Neuronal stem cell (in vitro differentiated cells): ENCODE measurements at regions not wholly inside any gene's neighbourhood (a gene's known extent, or its start where the extent isn't known, plus 50 kb on each side); places are given as distances from the start of the nearest gene placed in this dataset.
"Not testable (repeated sequence)": the region's sequence is repeated elsewhere in the genome, so short reads cannot be mapped to it uniquely, and the experiment has no call there.

Source experiments
- DNase-seq: peaks from one replicate; pipeline ENCODE4 v3.0.0-alpha.2; 2013; ENCODE audit warnings: low spot score
- H2AFZ ChIP-seq: one replicate; pipeline ENCODE4 v1.6.1; 2013; ENCODE audit warnings: mild to moderate bottlenecking, low read length, inconsistent platforms
- H2AK5ac ChIP-seq: 2 replicates; pipeline ENCODE4 v1.6.1; 2013; ENCODE audit warnings: low read depth, mild to moderate bottlenecking, inconsistent platforms, low read length, moderate library complexity, mixed read lengths
- H2BK120ac ChIP-seq: 2 replicates; pipeline ENCODE4 v1.6.1; 2013; ENCODE audit warnings: low read depth, mild to moderate bottlenecking, inconsistent platforms, low read length, moderate library complexity, mixed read lengths
- H2BK12ac ChIP-seq: one replicate; pipeline ENCODE4 v1.6.1; 2013; ENCODE audit warnings: low read length, inconsistent platforms
- H2BK15ac ChIP-seq: 2 replicates; pipeline ENCODE4 v1.6.1; 2013; ENCODE audit warnings: mild to moderate bottlenecking, low read length, inconsistent platforms, mixed read lengths
- H2BK5ac ChIP-seq: one replicate; pipeline ENCODE4 v1.6.1; 2013; ENCODE audit warnings: inconsistent platforms, mild to moderate bottlenecking, low read length, moderate library complexity
- H3K14ac ChIP-seq: one replicate; pipeline ENCODE4 v1.6.1; 2013; ENCODE audit warnings: low read length, inconsistent platforms
- H3K18ac ChIP-seq: 2 replicates; pipeline ENCODE4 v1.6.1; 2013; ENCODE audit warnings: low read length, inconsistent platforms
- H3K23ac ChIP-seq: 2 replicates; pipeline ENCODE4 v1.6.1; 2013; ENCODE audit warnings: low read depth, mild to moderate bottlenecking, mixed read lengths, low read length, inconsistent platforms; ENCODE audit not compliant: poor library complexity
- H3K27ac ChIP-seq: replicated peaks from 3 replicates; pipeline ENCODE4 v1.5.1; 2013; ENCODE audit warnings: low read length, inconsistent platforms
- H3K27me3 ChIP-seq, 3 experiments: 2 replicates each; pipeline ENCODE4 v1.6.1; 2013; ENCODE audit warnings: low read length in 3 of 3, mild to moderate bottlenecking in 2 of 3, inconsistent platforms in 1 of 3, low read depth in 1 of 3, mixed read lengths in 1 of 3, moderate library complexity in 1 of 3; ENCODE audit not compliant: control insufficient read depth in 3 of 3, insufficient read depth in 3 of 3
- H3K36me3 ChIP-seq, 2 donors: replicated peaks in 1 of 2; 2 replicates each; pipeline ENCODE4 v1.6.1; 2013; ENCODE audit warnings: low read length in 2 of 2; ENCODE audit not compliant: control insufficient read depth in 2 of 2, insufficient read depth in 2 of 2
- H3K4ac ChIP-seq: 2 replicates; pipeline ENCODE4 v1.6.1; 2013; ENCODE audit warnings: inconsistent platforms, mild to moderate bottlenecking, low read length, moderate library complexity
- H3K4me1 ChIP-seq, 2 donors: 1 replicate in 1 of 2; 2 replicates in 1 of 2; pipeline ENCODE4 v1.6.1; 2013; ENCODE audit warnings: low read length in 2 of 2, low read depth in 1 of 2; ENCODE audit not compliant: control insufficient read depth in 2 of 2, insufficient read depth in 1 of 2
- H3K4me2 ChIP-seq: one replicate; pipeline ENCODE4 v1.6.1; 2013; ENCODE audit warnings: mild to moderate bottlenecking, low read length, inconsistent platforms; ENCODE audit not compliant: insufficient read depth, poor library complexity, severe bottlenecking
- H3K4me3 ChIP-seq, 2 donors: 2 replicates each; pipeline ENCODE4 v1.5.1; 2013; ENCODE audit warnings: low read length in 2 of 2, mild to moderate bottlenecking in 2 of 2, inconsistent platforms in 1 of 2, moderate library complexity in 1 of 2
- H3K79me1 ChIP-seq: one replicate; pipeline ENCODE4 v1.6.1; 2013; ENCODE audit warnings: low read depth, mild to moderate bottlenecking, inconsistent platforms, low read length, moderate library complexity
- H3K9ac ChIP-seq: one replicate; pipeline ENCODE4 v1.6.1; 2013; ENCODE audit warnings: mild to moderate bottlenecking, low read depth, low read length, inconsistent platforms; ENCODE audit not compliant: poor library complexity
- H3K9me3 ChIP-seq, 2 donors: replicated peaks in 1 of 2; 2 replicates each; pipeline versions ENCODE3 to v1.6.1; 2013; ENCODE audit warnings: low read length in 2 of 2, mild to moderate bottlenecking in 2 of 2, inconsistent platforms in 1 of 2, low read depth in 1 of 2, mixed read lengths in 1 of 2, moderate library complexity in 1 of 2; ENCODE audit not compliant: control insufficient read depth in 2 of 2, insufficient read depth in 1 of 2
- H4K8ac ChIP-seq: one replicate; pipeline ENCODE4 v1.6.1; 2013; ENCODE audit warnings: low read depth, mild to moderate bottlenecking, inconsistent platforms, low read length, moderate library complexity
- H4K91ac ChIP-seq: one replicate; pipeline ENCODE4 v1.6.1; 2013; ENCODE audit warnings: low read length, low read depth, mild to moderate bottlenecking, inconsistent platforms; ENCODE audit not compliant: poor library complexity
- WGBS, 2 donors: extraction: QIAGEN DNeasy Blood & Tissue Kit; methylation state at CpG; one replicate each; pipeline ENCODE4 v1.1.7; 2013; ENCODE audit warnings: missing lambda C conversion rate in 2 of 2, mixed read lengths in 1 of 2; ENCODE audit not compliant: insufficient read length in 2 of 2, insufficient replicate concordance in 1 of 2; ENCODE audit errors: extremely low coverage in 2 of 2; 5-methylcytosine and 5-hydroxymethylcytosine counted together

DNA sequence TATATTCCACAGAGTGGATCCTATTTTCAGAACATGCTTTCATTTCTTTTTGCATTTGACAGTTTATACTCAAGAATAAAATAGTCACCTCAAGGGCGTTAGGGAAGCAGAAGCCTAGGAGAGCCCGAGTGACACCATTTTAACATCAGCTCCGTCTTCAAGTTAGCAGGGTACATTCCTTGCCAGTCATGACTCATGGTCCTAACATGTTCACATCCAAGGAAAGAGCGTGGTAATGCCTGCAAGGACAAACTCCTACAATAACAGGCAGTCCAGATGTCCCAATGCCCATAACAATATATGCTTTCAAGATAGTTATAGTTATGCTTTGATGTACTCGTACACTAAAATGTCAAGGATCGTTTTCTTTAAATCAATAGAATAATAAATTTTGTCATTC, 93.9 kb upstream of the FAM240B start:
- H3K23ac ChIP-seq, H3K4me2 ChIP-seq, H3K18ac ChIP-seq, H3K4me1 ChIP-seq, H2BK12ac ChIP-seq, H2AFZ ChIP-seq, H3K27ac ChIP-seq, H4K91ac ChIP-seq, H2BK120ac ChIP-seq, H3K4me3 ChIP-seq, H3K27me3 ChIP-seq, H3K9me3 ChIP-seq, H3K36me3 ChIP-seq, H4K8ac ChIP-seq, H2BK15ac ChIP-seq, H2AK5ac ChIP-seq, DNase-seq, H3K79me1 ChIP-seq, H3K4ac ChIP-seq, H3K14ac ChIP-seq, H3K9ac ChIP-seq, H2BK5ac ChIP-seq: not testable (repeated sequence)
- WGBS, 2 donors, result no CpG with 5 or more reads among the region's 6 CpGs

DNA sequence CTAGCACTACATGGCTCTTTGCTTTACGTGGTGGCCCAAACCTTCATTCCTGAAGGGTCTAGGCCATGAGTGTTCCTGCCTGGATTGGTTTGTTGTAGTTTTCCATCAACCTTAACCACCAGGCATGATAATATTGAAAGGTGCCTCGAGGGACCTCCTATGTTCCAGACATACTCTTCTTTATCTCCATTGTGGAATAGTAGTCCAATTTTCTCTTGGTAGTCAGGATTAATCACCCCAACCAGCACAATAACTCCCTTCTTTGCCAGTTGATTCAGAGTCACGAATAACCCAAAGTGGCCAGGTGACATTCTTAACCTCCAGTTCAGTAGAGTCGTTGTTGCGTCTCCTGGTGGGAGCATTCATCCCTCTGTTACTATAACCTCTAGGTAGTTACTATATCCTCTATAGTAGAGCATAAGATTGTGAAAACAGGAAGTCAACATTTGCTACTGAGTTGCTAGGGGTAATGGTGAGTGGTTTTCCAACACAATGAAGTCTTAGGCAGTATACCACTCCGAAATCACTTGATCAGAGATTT, 88.1 kb upstream of the FAM240B start:
- H3K36me3 ChIP-seq, H3K4me2 ChIP-seq, H3K23ac ChIP-seq, H4K8ac ChIP-seq, H3K4ac ChIP-seq, H3K79me1 ChIP-seq, H3K14ac ChIP-seq, H3K27me3 ChIP-seq, H3K4me1 ChIP-seq, H2AFZ ChIP-seq, DNase-seq, H3K9ac ChIP-seq, H4K91ac ChIP-seq, H2BK12ac ChIP-seq, H3K27ac ChIP-seq, H3K18ac ChIP-seq, H2BK5ac ChIP-seq, H2BK15ac ChIP-seq, H3K9me3 ChIP-seq, H2AK5ac ChIP-seq, H3K4me3 ChIP-seq, H2BK120ac ChIP-seq: not testable (repeated sequence)
- WGBS, 2 donors, result no CpG with 5 or more reads among the region's 6 CpGs

GRCh38 chr9:38771593-38771992, 51.7 kb upstream of the FAM240B start:
- DNase-seq, result no peak
- no peak overlapping the region for H3K9ac ChIP-seq
- no peak overlapping the region for H3K23ac ChIP-seq

More at GRCh38 chr9:38771593-38771992, 51.7 kb upstream of the FAM240B start:
- Histone ChIP-seq H2BK120ac (no peak overlapping the region), H3K4me2 (no peak overlapping the region), H2BK15ac (no peak overlapping the region), H2BK5ac (no peak overlapping the region), H3K4me3 (no peak overlapping the region), H3K9me3 (no peaks in the 10 kb centered on the region), H3K14ac (no peak overlapping the region), H2AK5ac (no peak overlapping the region), H3K18ac (no peak overlapping the region), H3K4ac (no peak overlapping the region), H3K36me3 (no peaks in the 10 kb centered on the region), H2AFZ (no peak overlapping the region), H4K8ac (no peak overlapping the region), H3K4me1 (no peaks in the 10 kb centered on the region), H2BK12ac (no peak overlapping the region), H3K27me3 (no peaks in the 10 kb centered on the region), H4K91ac (no peak overlapping the region), H3K27ac (no peak overlapping the region), H3K79me1 (no peaks in the 10 kb centered on the region)
- no CpG with 5 or more reads among the region's 2 CpGs for WGBS, 2 donors
